GM04503 (cell line): ENCODE measurements at regions not wholly inside any gene's neighbourhood (a gene's known extent, or its start where the extent isn't known, plus 50 kb on each side); places are given as distances from the start of the nearest gene placed in this dataset.
"Not testable (repeated sequence)": the region's sequence is repeated elsewhere in the genome, so short reads cannot be mapped to it uniquely, and the experiment has no call there.

Source experiments
- DNase-seq: peaks from one replicate; pipeline ENCODE4 v3.0.0-alpha.2; 2012; ENCODE audit warnings: low read depth

DNA sequence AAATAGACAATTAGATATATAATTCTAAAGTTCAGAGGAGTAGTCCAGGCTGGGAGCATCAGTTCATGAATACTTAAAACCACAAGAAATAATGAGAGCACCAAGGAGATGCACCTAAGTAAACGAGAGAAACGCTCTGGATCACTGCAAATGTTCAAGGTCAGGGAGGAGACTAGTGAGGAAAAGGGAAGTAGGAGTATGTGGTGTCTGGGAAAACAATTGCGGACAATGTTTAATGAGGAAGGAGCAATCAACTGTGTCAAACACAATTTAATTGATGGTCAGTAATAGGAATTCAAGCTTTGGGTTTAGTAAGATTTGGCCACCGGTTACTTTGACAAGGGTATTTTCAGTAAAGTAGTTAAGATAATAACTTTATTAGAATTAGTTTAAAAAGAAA, 652.2 kb downstream of the DACH1 start:
- DNase-seq, result no peak

- no peak for DNase-seq
These were observed 652.6 kb downstream of the DACH1 start for GRCh38 chr13:71214357-71214756.

DNA sequence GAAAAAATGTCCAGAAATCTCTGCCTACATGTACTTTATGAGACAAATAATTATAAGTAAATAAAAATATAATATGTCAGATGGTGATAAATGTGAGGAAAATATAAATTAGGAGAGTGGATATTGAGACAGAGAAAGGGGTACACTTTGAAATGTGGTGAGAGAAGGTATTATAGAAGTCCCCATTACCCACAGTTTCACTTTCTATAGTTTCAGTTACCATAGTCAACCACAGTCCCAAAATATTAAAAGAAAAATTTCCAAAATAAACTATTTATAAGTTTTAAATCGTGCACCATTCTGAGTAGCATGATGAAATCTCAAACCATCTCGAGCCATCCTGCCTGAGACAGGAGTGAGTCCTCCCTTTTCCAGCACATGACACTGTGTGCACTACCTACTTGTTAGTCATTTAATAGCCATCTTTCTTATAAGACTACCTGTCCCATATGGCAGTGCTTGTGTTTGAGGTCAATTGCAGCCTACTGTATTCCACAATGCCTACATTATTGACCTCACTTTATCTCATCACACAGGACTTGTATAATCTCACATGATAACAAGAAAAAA, 653.7 kb downstream of the DACH1 start:
- DNase-seq, result no peak

DNA sequence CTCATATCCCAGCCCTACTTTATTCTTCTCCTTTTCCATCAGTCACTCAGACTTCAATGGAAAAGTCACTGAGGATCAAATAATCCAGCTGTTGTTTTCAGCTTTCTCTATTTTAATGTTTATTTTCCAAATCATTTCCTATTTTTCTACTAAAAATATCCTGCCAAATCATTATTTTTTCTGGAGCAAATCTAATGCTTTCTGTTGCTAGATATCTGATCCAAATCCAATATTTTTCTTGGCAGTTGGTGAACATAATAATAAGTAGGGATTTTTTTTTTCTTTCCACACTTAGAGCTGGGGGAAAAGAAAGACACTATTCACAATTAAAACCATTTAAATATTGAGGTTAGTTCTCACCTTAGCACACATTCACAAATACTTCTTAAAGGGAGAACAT, 656.1 kb downstream of the DACH1 start:
- DNase-seq, result no peak

DNA sequence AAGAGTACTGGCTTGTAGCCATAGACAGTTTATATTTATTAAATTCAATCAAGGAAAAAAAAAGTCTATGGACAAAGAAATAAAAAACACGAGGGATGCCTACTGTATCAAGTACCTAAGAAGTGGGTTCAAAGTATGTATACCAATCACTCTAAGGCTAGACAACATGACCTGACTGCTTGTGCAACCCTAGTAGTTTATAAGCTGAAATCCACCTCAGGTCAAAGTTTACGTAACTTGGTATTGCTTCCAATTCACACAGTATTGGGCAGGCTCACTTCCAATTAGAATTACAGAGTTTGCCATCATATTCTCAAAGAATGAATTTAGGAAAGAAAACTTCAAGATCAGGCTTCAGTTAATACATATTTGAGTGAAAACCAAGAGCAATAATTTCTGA, 657.8 kb downstream of the DACH1 start:
- no peak for DNase-seq

DNA sequence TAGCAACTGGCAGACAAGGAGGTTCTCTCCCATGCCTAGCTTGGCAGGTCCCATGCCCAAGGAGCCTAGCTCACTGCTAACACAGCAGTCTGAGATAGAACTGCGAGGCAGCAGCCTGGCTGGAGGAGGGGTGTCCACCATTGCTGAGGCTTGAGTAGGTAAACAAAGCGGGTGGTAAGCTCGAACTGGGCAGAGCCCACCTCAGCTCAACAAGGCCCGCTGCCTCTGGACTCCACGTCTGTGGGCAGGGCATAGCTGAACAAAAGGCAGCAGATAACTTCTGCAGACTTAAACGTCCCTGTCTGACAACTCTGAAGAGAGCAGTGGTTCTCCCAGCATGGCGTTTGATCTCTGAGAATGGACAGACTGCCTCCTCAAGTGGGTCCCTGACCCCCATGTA, 682.4 kb downstream of the DACH1 start:
- not testable (repeated sequence) for DNase-seq

GRCh38 chr13:71183352-71183751, 683.7 kb downstream of the DACH1 start:
- DNase-seq, result not testable (repeated sequence)

GRCh38 chr13:71171740-71172139, 695.3 kb downstream of the DACH1 start:
- no peak for DNase-seq

- DNase-seq, result no peak
These were observed 697.8 kb downstream of the DACH1 start for GRCh38 chr13:71169180-71169579.

GRCh38 chr13:71156550-71156949, 710.5 kb downstream of the DACH1 start:
- no peak for DNase-seq

- DNase-seq, result no peak
These were observed 717.3 kb downstream of the DACH1 start for GRCh38 chr13:71149498-71150363.

GRCh38 chr13:71149046-71149445, 718.0 kb downstream of the DACH1 start:
- DNase-seq, result no peak

DNA sequence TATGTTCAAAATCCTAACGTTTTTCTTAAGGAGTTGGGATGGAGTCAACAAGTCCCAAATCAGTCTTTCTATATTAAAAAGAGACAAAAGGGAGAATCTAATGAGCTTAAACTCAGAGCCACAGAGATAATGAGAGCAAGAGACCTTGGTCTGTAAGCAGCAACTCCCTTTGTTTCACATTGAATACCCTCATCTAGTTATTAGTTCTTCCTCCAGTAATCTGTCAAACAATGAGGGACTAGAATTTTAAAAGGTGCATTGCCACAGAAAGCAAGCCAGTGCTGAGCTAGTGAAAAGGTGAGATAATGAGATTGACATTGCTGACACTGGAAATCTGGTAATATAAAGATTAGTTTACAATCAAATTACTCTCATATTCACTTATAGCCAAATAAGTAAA, 718.6 kb downstream of the DACH1 start:
- no peak for DNase-seq

DNA sequence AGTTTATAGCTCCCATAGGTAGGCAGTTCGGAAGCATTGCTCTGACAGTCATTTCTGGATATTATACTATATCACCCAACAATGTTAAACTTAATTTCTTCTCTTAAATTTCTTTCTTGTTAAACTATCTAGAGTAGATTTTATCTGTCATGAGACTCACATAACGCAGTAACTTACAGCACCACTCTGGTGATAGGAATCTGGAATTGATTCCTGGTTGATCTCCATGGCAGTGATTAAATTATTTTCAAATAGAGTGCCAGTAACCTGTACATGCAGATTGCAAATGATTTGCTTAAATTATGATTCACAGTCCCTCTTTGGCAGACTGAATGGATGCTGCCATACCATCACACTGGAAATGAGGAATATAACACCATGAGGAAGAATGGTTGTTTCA, 722.1 kb downstream of the DACH1 start:
- no peak for DNase-seq

DNA sequence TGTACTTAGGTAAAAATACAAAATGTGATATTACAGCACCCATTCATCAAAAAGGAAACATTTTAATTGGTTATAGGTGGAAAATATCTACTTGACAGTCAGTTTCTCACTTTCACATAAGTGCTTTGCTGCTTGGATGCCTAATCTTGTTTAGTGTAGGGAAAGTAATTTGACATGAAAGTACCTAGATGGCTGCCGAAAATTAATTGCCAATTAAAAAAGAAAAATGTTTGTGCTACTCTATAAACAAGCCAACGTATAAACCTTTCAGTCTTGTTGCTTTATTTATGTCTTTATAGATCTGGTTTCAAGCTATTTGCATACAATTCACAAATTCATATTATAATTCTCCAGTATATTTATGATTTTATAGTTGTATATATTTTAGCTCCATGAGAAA, 729.9 kb downstream of the DACH1 start:
- no peak for DNase-seq

DNA sequence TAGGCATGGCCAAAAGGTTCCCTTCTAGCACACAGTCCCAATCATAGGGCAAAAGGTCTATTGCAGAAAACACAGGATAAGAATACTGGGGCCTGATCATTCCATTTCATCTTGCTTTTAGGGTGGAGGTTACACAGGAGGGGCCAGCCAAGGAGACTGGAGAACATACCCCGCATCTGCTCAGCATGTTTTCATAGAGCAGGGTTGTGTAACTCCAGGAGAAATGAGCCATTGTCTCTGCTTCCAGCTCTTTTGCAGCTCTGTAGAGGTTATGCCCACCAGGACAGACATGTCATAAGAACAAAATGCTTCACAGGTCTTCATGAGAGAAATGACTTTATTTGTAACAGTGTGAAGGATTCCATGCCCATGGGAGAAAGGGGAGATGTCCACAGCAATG, 742.8 kb downstream of the DACH1 start:
- no peak for DNase-seq

DNA sequence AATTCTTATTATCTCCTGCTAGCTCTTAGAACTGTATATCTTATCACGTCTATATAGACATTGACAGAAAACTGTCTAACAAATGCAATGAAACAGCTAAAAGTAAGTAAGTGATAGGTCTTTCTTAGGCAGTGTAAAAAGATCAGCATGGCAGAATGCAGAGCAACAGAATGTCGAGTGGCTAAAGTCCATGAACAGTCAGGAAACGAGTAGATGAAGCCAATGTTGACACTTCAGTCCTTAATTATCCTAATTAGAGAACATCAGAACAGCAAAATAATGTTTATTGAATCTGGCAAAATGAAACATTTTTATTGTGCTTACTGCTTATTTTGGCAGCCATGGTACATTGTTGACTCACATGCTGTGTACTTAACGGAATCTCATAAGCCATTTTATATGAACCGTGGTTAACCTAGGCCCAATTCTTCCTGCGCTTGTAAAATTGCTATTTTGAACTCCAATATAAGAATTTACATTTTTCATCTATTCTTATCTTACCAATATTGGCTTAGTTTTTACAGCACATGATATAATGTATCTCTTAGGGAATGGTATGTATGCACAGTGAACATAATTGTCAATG, 748.1 kb downstream of the DACH1 start:
- no peak for DNase-seq

- DNase-seq, result no peak
These were observed 749.1 kb downstream of the DACH1 start for GRCh38 chr13:71117920-71118319.

- no peak for DNase-seq
These were observed 751.7 kb downstream of the DACH1 start for GRCh38 chr13:71115301-71115700.

- DNase-seq, result no peak
These were observed 770.6 kb downstream of the DACH1 start for GRCh38 chr13:71096421-71096820.

- no peak for DNase-seq
These were observed 776.0 kb downstream of the DACH1 start for GRCh38 chr13:71090990-71091389.

GRCh38 chr13:71089056-71089455, 777.9 kb downstream of the DACH1 start:
- no peak for DNase-seq

DNA sequence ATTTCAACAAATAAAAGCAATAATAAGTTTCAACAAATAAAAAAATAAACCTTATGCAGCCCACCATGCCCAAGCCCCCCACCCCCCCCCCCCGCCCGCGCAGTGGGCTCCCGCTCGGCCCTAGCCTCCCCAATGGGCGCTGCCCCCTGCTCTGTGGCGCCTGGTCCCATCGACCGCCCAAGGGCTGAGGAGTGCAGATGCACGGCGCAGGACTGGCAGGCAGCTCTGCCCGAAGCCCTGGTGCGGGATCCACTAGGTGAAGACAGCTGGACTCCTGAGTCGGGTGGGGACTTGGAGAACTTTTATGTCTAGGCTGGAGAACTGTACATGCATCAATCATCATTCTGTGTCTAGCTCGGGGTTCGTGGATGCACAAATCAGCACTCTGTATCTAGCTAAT, 779.6 kb downstream of the DACH1 start:
- no peak for DNase-seq

DNA sequence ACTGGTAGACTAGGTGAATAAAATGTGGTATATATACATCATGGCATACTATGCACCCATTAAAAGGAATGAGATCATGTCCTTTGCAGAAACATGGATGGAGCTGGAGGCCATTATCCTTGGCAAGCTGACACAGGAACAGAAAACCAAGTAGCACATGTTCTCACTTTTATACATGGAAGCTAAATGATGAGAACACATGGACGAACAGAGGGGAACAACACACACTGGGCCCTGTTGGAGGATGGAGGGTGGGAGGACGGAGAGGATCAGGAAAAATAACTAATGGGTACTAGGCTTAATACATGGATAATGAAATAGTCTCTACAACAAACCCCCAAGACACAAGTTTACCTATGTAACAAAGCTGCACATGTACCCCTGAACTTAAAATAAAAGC, 780.0 kb downstream of the DACH1 start:
- DNase-seq, result no peak
